ENCODE measurements at regions not wholly inside any gene's neighbourhood (a gene's known extent, or its start where the extent isn't known, plus 50 kb on each side); places are given as distances from the start of the nearest gene placed in this dataset.

DNA sequence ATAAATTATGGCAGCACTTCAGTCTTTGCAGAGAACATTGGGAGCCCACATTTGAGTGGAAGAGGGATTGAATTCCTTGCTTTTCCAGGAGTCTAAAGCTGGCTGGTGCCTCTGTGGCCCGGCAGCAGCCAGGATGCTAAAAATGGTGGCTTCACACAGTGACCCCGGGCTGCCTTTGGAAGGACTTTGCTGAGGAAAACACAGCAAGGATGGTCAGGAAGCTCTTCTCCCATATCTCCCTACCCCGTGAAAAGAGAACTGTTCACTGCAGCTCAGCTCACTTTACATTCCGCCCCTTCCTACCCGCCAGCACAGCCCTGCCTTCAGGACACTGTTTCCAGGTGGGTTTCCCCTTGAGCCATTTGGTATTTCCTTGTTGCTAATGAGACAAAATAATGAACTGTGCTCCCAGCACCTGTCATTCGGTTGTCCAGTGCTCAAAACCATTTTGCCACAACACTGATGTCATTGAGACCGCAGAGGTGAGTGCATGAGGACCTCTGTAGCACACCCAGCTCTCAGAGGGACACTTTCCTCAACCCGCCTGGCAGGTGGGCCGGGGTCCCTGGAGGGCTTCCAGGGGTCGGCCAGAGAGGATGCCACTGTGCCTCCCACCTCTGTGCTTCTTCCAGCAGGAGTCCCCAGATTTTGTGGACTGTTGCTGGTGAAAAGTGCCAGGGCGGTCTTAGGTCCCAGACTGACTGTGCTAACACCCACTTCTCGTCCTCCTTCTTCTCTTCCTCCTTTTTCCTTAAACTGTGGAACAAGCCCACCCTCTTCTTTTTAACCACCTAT, 255.7 kb upstream of the PPP2R2D start:
- TF ChIP-seq POLR2AphosphoS5 (IDR thresholded peaks at IDR 0.05) (no peak), POLR2A (IDR thresholded peaks at IDR 0.05) (no peak), EP300 (IDR thresholded peaks at IDR 0.05) (no peak)
- TF ChIP-seq, protein P1, sequence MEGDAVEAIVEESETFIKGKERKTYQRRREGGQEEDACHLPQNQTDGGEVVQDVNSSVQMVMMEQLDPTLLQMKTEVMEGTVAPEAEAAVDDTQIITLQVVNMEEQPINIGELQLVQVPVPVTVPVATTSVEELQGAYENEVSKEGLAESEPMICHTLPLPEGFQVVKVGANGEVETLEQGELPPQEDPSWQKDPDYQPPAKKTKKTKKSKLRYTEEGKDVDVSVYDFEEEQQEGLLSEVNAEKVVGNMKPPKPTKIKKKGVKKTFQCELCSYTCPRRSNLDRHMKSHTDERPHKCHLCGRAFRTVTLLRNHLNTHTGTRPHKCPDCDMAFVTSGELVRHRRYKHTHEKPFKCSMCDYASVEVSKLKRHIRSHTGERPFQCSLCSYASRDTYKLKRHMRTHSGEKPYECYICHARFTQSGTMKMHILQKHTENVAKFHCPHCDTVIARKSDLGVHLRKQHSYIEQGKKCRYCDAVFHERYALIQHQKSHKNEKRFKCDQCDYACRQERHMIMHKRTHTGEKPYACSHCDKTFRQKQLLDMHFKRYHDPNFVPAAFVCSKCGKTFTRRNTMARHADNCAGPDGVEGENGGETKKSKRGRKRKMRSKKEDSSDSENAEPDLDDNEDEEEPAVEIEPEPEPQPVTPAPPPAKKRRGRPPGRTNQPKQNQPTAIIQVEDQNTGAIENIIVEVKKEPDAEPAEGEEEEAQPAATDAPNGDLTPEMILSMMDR (IDR thresholded peaks at IDR 0.05), result no peak
- DNase-seq (ENCODE audit: low spot score in 2 of 2), result no peak
- Histone ChIP-seq H3K27me3 (peaks cover 10% of the 10 kb centered on the region), H3K36me3 (no peaks in the 10 kb centered on the region), H3K27ac (no peak overlapping the region), H3K4me1 (no peaks in the 10 kb centered on the region), H3K9me3 (no peaks in the 10 kb centered on the region), H3K4me3 (no peak overlapping the region)
- WGBS, result 87% methylated on average over 9 of the region's 12 CpGs

DNA sequence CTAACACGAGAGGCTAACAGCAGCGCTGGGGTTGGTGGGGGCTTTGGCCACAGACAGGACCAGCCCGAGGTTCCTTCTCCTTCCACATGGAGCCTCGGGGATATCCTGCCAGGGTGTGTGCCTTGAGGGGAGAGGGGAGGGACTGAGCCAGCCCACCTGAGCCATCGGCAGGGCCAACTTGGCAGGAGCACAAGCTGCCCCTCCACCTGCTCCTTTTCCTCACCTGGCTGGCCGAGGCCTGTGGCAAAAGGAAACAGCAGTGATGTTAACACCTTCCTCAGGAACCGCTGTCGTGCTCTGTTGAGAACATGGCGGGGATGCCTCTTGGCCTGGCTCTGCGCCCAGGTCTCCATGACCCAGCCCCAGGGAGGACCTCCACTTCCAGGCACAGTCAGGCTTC, 255.1 kb upstream of the PPP2R2D start:
- DNase-seq (ENCODE audit: low spot score in 2 of 2), result no peak
- no peaks in the 10 kb centered on the region for H3K36me3 ChIP-seq
- H3K27ac ChIP-seq, result no peak overlapping the region
- H3K4me3 ChIP-seq, result no peak overlapping the region
- no peaks in the 10 kb centered on the region for H3K4me1 ChIP-seq
- no peaks in the 10 kb centered on the region for H3K9me3 ChIP-seq
- H3K27me3 ChIP-seq, result peaks cover 17% of the 10 kb centered on the region
- 92% methylated on average over 7 of the region's 10 CpGs for WGBS
- no peak for TF ChIP-seq POLR2AphosphoS5 (IDR thresholded peaks at IDR 0.05)
- TF ChIP-seq POLR2A (IDR thresholded peaks at IDR 0.05), result no peak
- TF ChIP-seq, protein P1 (IDR thresholded peaks at IDR 0.05), result no peak
- TF ChIP-seq EP300 (IDR thresholded peaks at IDR 0.05), result no peak

DNA sequence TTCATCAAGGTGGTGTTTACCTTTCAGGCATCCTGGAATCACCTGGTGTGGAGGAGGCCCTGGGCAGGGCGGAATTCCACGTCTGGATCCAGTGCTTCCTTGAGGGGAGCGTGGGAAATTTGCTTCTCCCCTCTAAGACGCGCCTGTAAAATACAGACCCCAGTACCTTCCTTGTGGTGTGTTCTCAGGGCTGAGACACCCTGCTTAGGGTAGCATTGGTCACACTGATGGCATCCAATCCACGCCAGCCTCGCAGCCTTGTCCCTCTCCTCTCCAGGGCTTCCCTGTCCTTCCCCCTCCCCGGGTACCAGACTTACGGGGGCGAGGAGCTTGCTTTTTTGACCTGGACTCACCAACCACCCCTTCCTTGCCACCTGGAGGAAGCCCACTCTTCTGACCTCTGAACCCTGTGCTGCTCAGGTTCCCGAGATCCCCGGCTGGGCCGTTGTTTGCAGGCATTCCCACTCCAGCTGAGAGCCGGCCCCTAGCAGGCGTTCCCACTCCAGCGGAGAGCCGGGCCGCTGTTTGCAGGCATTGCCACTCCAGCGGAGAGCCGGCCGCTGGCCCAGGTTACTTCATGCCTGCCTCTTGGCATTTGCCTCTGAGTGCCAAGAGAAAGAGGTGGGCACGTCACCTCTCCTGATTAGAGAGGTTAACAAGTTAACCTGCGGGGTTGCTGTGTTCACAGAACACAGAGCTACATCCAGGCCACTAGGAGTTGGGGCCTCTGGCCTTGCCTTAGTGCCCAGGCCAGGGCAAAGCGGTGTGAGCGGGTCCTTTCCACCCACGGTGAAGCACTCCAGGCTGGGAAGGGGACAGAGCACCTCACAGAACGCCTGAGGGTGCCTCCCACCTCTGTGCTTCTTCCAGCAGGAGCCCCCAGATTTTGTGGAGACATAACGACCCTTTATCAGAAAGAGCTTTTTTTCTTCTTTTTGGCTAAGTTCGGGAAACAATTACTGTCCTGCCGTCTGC, 254.0 kb upstream of the PPP2R2D start:
- no peaks in the 10 kb centered on the region for H3K36me3 ChIP-seq
- H3K9me3 ChIP-seq, result no peaks in the 10 kb centered on the region
- peak in 1 of 2 donors; percentile 54 for DNase-seq (ENCODE audit: low spot score in 2 of 2)
- no peak for TF ChIP-seq POLR2A (IDR thresholded peaks at IDR 0.05)
- TF ChIP-seq, protein P1 (IDR thresholded peaks at IDR 0.05), result no peak
- no peak for TF ChIP-seq EP300 (IDR thresholded peaks at IDR 0.05)
- TF ChIP-seq POLR2AphosphoS5 (IDR thresholded peaks at IDR 0.05), result no peak
- H3K27ac ChIP-seq, result no peak overlapping the region
- 85% methylated on average over 28 of the region's 30 CpGs for WGBS
- H3K27me3 ChIP-seq, result peaks cover 27% of the 10 kb centered on the region
- no peak overlapping the region for H3K4me3 ChIP-seq
- no peaks in the 10 kb centered on the region for H3K4me1 ChIP-seq

DNA sequence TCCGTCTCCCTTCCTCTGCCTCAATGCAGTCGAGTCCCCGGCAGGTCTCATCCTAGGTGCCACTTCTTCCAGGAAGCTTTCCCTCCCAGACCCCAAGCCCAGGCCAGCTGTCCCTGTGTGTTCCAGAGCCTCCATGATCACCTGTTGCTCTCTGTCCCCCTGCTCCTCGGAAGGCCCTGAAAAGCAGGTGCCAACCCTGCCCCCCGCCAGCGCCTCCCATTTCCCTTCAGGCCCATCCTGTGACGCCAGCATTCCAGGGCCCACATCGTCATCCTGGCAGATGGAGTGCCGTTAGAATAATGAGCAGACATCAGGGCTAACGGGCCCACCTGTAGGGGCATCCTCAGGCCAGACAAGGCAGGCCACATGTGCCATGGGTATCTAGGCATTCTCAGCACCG, 253.0 kb upstream of the PPP2R2D start:
- no peak overlapping the region for H3K4me3 ChIP-seq
- peaks cover 37% of the 10 kb centered on the region for H3K27me3 ChIP-seq
- peak in 1 of 2 donors; percentile 47 for DNase-seq (ENCODE audit: low spot score in 2 of 2)
- WGBS, result 78% methylated on average over 11 of the region's 11 CpGs
- TF ChIP-seq POLR2AphosphoS5 (IDR thresholded peaks at IDR 0.05) (no peak), POLR2A (IDR thresholded peaks at IDR 0.05) (no peak), EP300 (IDR thresholded peaks at IDR 0.05) (no peak)
- TF ChIP-seq, protein P1 (IDR thresholded peaks at IDR 0.05), result no peak
- no peaks in the 10 kb centered on the region for H3K9me3 ChIP-seq
- no peak overlapping the region for H3K27ac ChIP-seq
- H3K4me1 ChIP-seq, result peaks cover 4% of the 10 kb centered on the region
- H3K36me3 ChIP-seq, result no peaks in the 10 kb centered on the region

All from suprapubic skin (tissue), 4 donors.